Right ventricle myocardium superior (tissue), 1 donor: ENCODE measurements at regions not wholly inside any gene's neighbourhood (a gene's known extent, or its start where the extent isn't known, plus 50 kb on each side); places are given as distances from the start of the nearest gene placed in this dataset.

Experiments
- ATAC-seq: fragments of 200-7000 bp; cut with Tn5 transposase; one replicate; pipeline ENCODE4 v1.9.1; 2020; ENCODE audit warnings: mild to moderate bottlenecking; ENCODE audit not compliant: poor library complexity
- DNase-seq: peaks from one replicate; pipeline ENCODE4 v3.0.0-alpha.2; 2020
- intact Hi-C: fragments of 100-400 bp; cut with DNase I; formaldehyde crosslinking; loops from one replicate; pipeline ENCODE4 v1.11.2; 2022
- donor health status: DM: no; HTN: yes; CAD: no; lungs with severe emphysema.

DNA sequence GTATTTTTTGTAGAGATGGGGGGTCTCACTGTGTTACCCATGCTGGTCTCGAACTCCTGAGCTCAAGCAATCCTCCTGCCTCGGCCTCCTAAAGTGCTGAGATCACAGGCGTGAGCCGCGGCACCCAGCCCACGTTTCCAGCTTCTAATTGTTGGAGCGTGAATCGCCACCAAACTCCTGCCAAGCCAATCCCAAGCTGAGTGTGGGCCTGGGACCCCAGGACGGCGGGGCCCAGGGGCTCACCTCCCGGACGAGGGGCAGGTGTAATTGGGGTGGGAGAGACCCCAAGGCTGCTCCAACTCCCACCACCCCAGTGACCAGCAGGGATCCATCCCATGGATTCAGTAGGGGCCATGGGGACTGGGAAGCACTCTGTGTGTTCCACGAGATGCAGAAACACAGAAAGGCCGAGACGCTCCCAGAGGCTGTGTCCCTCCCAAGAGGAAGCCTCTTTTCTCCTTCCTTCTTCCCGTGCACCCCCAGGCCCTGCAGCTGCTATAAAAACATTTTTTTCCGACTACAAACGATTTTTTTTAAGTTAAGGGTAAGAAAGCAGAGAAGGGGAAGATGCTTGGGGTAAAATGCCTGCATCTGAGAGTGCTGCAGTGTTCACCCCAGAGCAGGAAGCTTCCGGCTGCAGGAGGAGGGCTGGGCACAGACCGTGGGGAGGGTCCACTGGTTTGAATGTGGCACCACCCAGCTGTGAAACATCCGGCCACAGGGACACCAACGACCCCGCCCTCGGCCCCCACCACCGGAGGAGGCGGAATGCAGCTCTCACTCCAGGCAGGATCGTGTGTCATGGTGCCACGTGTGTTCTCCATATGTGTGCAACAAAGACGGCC is 76.5 kb downstream of the MICALL2 start:
- intact Hi-C loops = no loop called here
- no peak for ATAC-seq
- DNase-seq = no peak

DNA sequence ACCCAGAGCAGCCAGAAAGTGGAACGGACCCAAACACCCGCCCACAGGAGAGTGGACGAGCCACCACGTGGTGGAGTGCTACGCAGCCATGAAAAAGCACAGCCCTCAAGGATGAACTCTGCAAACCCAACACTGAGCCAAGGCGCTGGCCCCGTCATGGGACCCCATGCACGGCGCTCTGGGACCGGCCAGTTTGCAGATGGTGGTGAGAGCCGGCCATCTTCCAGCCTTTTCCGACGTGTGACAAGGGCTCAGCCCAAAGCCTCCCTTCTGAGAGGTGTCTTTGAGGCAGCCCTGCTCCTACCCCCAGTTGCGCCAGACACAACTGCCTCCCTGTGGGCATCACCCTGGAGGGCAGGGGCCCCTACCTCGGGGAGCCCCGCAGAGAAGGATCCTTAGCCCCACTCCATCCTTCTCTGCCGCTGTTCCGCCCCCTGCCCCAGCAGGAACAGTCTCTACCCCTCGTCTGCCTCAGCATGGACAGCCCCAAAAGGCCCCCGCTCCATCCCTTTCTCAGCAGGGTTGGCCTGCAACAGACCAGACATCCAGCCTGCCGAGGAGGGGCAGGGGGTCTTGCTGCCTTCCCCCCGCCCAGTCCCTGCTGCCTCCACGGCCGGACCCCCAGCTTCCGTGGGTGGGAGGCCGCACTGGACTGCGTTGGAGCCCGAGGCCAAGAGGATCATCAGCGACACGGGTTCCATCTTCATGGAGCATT is 75.7 kb downstream of the MICALL2 start:
- ATAC-seq = no peak
- no peak for DNase-seq
- intact Hi-C loops = no loop called here

GRCh38 chr7:1384113-1384415 is 75.2 kb downstream of the MICALL2 start:
- intact Hi-C loops = no loop called here
- DNase-seq (no peak), ATAC-seq (no peak)
